ENCODE measurements at regions not wholly inside any gene's neighbourhood (a gene's known extent, or its start where the extent isn't known, plus 50 kb on each side); places are given as distances from the start of the nearest gene placed in this dataset.

- no peak overlapping the region for H3K27ac ChIP-seq (ENCODE audit: insufficient read depth, low read depth, low read length)
- intact Hi-C loops (cut with micrococcal nuclease), result no loop called here
- no peaks in the 10 kb centered on the region for H3K27me3 ChIP-seq (ENCODE audit: control insufficient read depth in 2 of 2, insufficient read depth in 2 of 2, low read length in 2 of 2)
- H3K36me3 ChIP-seq (ENCODE audit: control insufficient read depth in 2 of 2, extremely low read depth in 1 of 2, insufficient read depth in 2 of 2, low read length in 2 of 2), result no peaks in the 10 kb centered on the region
- H3K4me3 ChIP-seq (replicated peaks in 1 of 3; ENCODE audit: insufficient read depth in 1 of 3, low read depth in 1 of 3, low read length in 3 of 3), result no peak overlapping the region
- no peaks in the 10 kb centered on the region for H4K20me1 ChIP-seq (replicated peaks; ENCODE audit: control insufficient read depth, extremely low read depth, insufficient read depth, low read length)
- ChIA-PET POLR2A (no interaction called here), CTCF (no interaction called here)
- DNase-seq (ENCODE audit: low read depth, low spot score) (no peak), FAIRE-seq (no peak)
- no TSS peak for BruUV-seq (replicated peaks)
- H3K4me2 ChIP-seq (ENCODE audit: insufficient read depth, low read length), result no peak overlapping the region
- no peaks in the 10 kb centered on the region for H3K79me2 ChIP-seq (ENCODE audit: control insufficient read depth, insufficient read depth, low read length)
- no peak overlapping the region for H3K9ac ChIP-seq (replicated peaks; ENCODE audit: extremely low read depth, insufficient read depth, low read length)
- H3K4me1 ChIP-seq (ENCODE audit: control insufficient read depth, extremely low read depth, insufficient read depth, low read length), result peaks cover 14% of the 10 kb centered on the region
- H3K9me3 ChIP-seq (replicated peaks; ENCODE audit: control insufficient read depth, insufficient read depth, low read length), result no peaks in the 10 kb centered on the region
- dilution Hi-C loops (cut with MboI; ENCODE audit: extremely low pct_ligation_motif_present, low sequenced_read_pairs), result no loop called here
- no peaks in the 10 kb centered on the region for H3K9me1 ChIP-seq (replicated peaks; ENCODE audit: control insufficient read depth, extremely low read depth, insufficient read depth, low read length)
- H2AFZ ChIP-seq (ENCODE audit: low read depth, low read length), result no peak overlapping the region
- TF ChIP-seq POLR2A (IDR thresholded peaks at IDR 0.05; ENCODE audit: low read depth, low read length), result no peak
- no peak for TF ChIP-seq GATA2 (IDR thresholded peaks at IDR 0.05; ENCODE audit: insufficient read depth, insufficient read length, low read depth, low read length)
- no peak for TF ChIP-seq EZH2 (IDR thresholded peaks at IDR 0.05; ENCODE audit: borderline replicate concordance, low read depth, low read length, severe bottlenecking)
- no peak for TF ChIP-seq MYC (IDR thresholded peaks at IDR 0.05; ENCODE audit: low read depth, low read length)
- TF ChIP-seq JUN (IDR thresholded peaks at IDR 0.05; ENCODE audit: borderline replicate concordance, insufficient read depth, insufficient read length, low read depth), result no peak
- no peak for TF ChIP-seq CTCF (IDR thresholded peaks at IDR 0.05; ENCODE audit: extremely low read depth in 1 of 2, insufficient read depth in 1 of 2, low read depth in 1 of 2, low read length in 2 of 2)
- TF ChIP-seq MAX (IDR thresholded peaks at IDR 0.05; ENCODE audit: insufficient read depth, insufficient read length), result no peak
- TF ChIP-seq POLR2AphosphoS5 (IDR thresholded peaks at IDR 0.05; ENCODE audit: insufficient read depth, low read depth, low read length), result no peak
- no peak for TF ChIP-seq FOS (IDR thresholded peaks at IDR 0.05; ENCODE audit: borderline replicate concordance, insufficient read depth, low read length)
These were observed 193.9 kb downstream of the LTN1 start for GRCh38 chr21:28798798-28799197.
